Stimulated activated CD4-positive, alpha-beta T cell treated with anti-CD3 and anti-CD28 coated beads, Interleukin-4, amount 100 ng/mL, for 48 hours (primary cell): ENCODE measurements at regions not wholly inside any gene's neighbourhood (a gene's known extent, or its start where the extent isn't known, plus 50 kb on each side); places are given as distances from the start of the nearest gene placed in this dataset.

Experiments
- DNase-seq, 2 donors: peaks; one replicate each; pipeline ENCODE4 v3.0.0-alpha.2; 2020; ENCODE audit warnings: low read depth in 2 of 2

GRCh38 chr12:3994500-3994899 lies 121.3 kb upstream of the PARP11 start:
- no peak for DNase-seq

- no peak for DNase-seq
Measured at GRCh38 chr12:3992945-3993344, 119.7 kb upstream of the PARP11 start.

GRCh38 chr12:3991798-3992580 lies 118.8 kb upstream of the PARP11 start:
- no peak for DNase-seq

- no peak for DNase-seq
Measured at GRCh38 chr12:3990501-3991280, 117.5 kb upstream of the PARP11 start.

- DNase-seq: no peak
Measured at GRCh38 chr12:3989218-3989550, 116.0 kb upstream of the PARP11 start.

GRCh38 chr12:3988519-3989217 lies 115.5 kb upstream of the PARP11 start:
- no peak for DNase-seq

GRCh38 chr12:3987571-3987970 lies 114.4 kb upstream of the PARP11 start:
- DNase-seq: no peak

- DNase-seq: no peak
Measured at GRCh38 chr12:3980504-3981272, 107.5 kb upstream of the PARP11 start.

GRCh38 chr12:3977621-3978020 lies 104.4 kb upstream of the PARP11 start:
- DNase-seq: no peak

- no peak for DNase-seq
Measured at GRCh38 chr12:3976351-3976938, 103.2 kb upstream of the PARP11 start.

- DNase-seq: no peak
Measured at GRCh38 chr12:3975652-3976051, 102.5 kb upstream of the PARP11 start.

- no peak for DNase-seq
Measured at GRCh38 chr12:3974883-3975282, 101.7 kb upstream of the PARP11 start.

- DNase-seq: no peak
Measured at GRCh38 chr12:3973973-3974644, 100.9 kb upstream of the PARP11 start.

GRCh38 chr12:3973269-3973884 lies 100.2 kb upstream of the PARP11 start:
- no peak for DNase-seq

- DNase-seq: no peak
Measured at GRCh38 chr12:3972576-3972975, 99.4 kb upstream of the PARP11 start.

GRCh38 chr12:3968523-3968922 lies 95.3 kb upstream of the PARP11 start:
- DNase-seq: no peak

GRCh38 chr12:3967556-3968160 lies 94.5 kb upstream of the PARP11 start:
- DNase-seq: no peak

GRCh38 chr12:3966376-3966775 lies 93.2 kb upstream of the PARP11 start:
- no peak for DNase-seq

GRCh38 chr12:3965046-3965445 lies 91.8 kb upstream of the PARP11 start:
- DNase-seq: no peak

- DNase-seq: no peak
Measured at GRCh38 chr12:3964439-3964838, 91.2 kb upstream of the PARP11 start.
